ENCODE measurements at regions not wholly inside any gene's neighbourhood (a gene's known extent, or its start where the extent isn't known, plus 50 kb on each side); places are given as distances from the start of the nearest gene placed in this dataset.

DNA sequence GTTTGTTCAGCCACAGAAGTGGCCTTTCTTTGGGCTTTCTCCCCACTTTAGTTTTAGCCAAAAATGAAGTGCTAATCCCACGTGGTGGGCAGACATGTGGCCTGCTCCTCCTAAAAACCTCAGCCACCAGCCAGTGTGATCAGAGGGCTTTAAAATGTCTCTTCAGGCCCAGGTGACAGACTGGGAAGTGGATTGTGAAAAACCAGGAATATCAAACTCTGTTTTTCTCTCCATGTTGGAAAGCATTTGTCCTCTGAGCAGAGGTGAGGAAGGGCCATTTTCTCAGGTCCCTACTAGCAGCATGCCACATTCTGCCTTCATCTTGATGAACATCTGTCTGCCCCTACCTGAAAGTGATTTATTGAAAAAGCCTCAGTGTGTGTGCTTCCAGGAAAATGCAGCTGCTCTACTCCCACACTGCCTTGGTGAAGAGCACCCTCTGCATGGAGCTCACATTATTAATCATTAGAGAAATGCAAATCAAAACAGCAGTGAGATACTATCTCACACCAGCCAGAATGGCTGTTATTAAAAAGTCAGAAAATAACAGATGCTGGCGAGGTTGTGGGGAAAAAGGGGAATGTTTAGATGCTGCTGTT lies 181.2 kb upstream of the DMAC1 start:
- H3K4ac ChIP-seq (replicated peaks; ENCODE audit: insufficient read length, low read depth, low read length): no peak overlapping the region
- no peak overlapping the region for H4K91ac ChIP-seq (replicated peaks; ENCODE audit: insufficient read length, low read length)
- H2BK5ac ChIP-seq (ENCODE audit: low read depth, low read length): no peak overlapping the region
- TF ChIP-seq KDM1A (IDR thresholded peaks at IDR 0.05; ENCODE audit: borderline replicate concordance, low read length) (no peak), RAD21 (IDR thresholded peaks at IDR 0.05 in 1 of 2, conservative IDR thresholded peaks at IDR 0.05 in 1 of 2; ENCODE audit: low read depth in 2 of 2, low read length in 2 of 2) (0 out of 4 replicates have a peak, but pooled peaks have one; percentile 5 to 7), EGR1 (IDR thresholded peaks at IDR 0.05; ENCODE audit: borderline replicate concordance, low read depth, low read length) (no peak), SIN3A (conservative IDR thresholded peaks at IDR 0.05 in 1 of 2, IDR thresholded peaks at IDR 0.05 in 1 of 2; ENCODE audit: low read depth in 1 of 2, low read length in 2 of 2) (no peak), NRF1 (IDR thresholded peaks at IDR 0.05; ENCODE audit: low read depth, low read length) (no peak)
- TF ChIP-seq, protein P1, sequence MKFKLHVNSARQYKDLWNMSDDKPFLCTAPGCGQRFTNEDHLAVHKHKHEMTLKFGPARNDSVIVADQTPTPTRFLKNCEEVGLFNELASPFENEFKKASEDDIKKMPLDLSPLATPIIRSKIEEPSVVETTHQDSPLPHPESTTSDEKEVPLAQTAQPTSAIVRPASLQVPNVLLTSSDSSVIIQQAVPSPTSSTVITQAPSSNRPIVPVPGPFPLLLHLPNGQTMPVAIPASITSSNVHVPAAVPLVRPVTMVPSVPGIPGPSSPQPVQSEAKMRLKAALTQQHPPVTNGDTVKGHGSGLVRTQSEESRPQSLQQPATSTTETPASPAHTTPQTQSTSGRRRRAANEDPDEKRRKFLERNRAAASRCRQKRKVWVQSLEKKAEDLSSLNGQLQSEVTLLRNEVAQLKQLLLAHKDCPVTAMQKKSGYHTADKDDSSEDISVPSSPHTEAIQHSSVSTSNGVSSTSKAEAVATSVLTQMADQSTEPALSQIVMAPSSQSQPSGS (IDR thresholded peaks at IDR 0.05; ENCODE audit: low read length): no peak
- H3K23me2 ChIP-seq (ENCODE audit: low read depth, low read length): no peaks in the 10 kb centered on the region
- H2AK5ac ChIP-seq (ENCODE audit: low read depth, low read length): no peak overlapping the region
- POLR2A ChIA-PET (ENCODE audit: partially characterized antibody): no interaction called here
- no peaks in the 10 kb centered on the region for H4K20me1 ChIP-seq (replicated peaks in 1 of 2; ENCODE audit: control insufficient read depth in 1 of 2, insufficient read depth in 2 of 2, low read length in 2 of 2)
- CTCF ChIA-PET (ENCODE audit: partially characterized antibody): interaction anchor here (0.8 kb wide), 1 partner anchor 20 kb away, joined by 3 read pairs; no protein-coding TSS in a partner anchor
- H3K79me2 ChIP-seq (ENCODE audit: control insufficient read depth in 1 of 2, insufficient read depth in 2 of 2, low read length in 2 of 2): no peaks in the 10 kb centered on the region
- H3K4me2 ChIP-seq (ENCODE audit: insufficient read depth in 1 of 2, low read depth in 2 of 2, low read length in 2 of 2): no peak overlapping the region
- DNase-seq (ENCODE audit: low read depth in 1 of 2, low spot score in 2 of 2): no peak
- H2AFZ ChIP-seq (ENCODE audit: low read length): peak overlapping the region; percentile 95
- no peak overlapping the region for H2BK20ac ChIP-seq (ENCODE audit: low read length)
- H3K4me1 ChIP-seq (replicated peaks in 1 of 4; ENCODE audit: control insufficient read depth in 3 of 4, insufficient read depth in 4 of 4, low read length in 3 of 4): peaks cover 0 to 2% (median under 1%) of the 10 kb centered on the region in 4 experiments; a peak in 3 of 7 replicates
- H3K27me3 ChIP-seq (replicated peaks in 1 of 4; ENCODE audit: control insufficient read depth in 3 of 4, extremely low read depth in 1 of 4, insufficient read depth in 3 of 4, low read length in 3 of 4): no peaks in the 10 kb centered on the region
- H3K18ac ChIP-seq (ENCODE audit: extremely low read depth, low read length): no peak overlapping the region
- no peak for FAIRE-seq
- H3K9me3 ChIP-seq (ENCODE audit: insufficient read depth in 2 of 2, low read depth in 1 of 2, low read length in 1 of 2): no peaks in the 10 kb centered on the region
- no peak overlapping the region for H3K23ac ChIP-seq (ENCODE audit: insufficient read length)
- no peak overlapping the region for H3K14ac ChIP-seq (ENCODE audit: insufficient read length)
- H3K27ac ChIP-seq (ENCODE audit: low read depth, low read length): no peak overlapping the region
- whole genome bisulfite sequencing, 2 experiments (ENCODE audit: extremely low coverage in 1 of 2, insufficient coverage in 1 of 2, insufficient read length in 1 of 2, insufficient replicate concordance in 2 of 2, low coverage in 1 of 2, low lambda C conversion rate in 2 of 2, missing lambda C conversion rate in 1 of 2): 71% methylated on average over 2 of the region's 2 CpGs; no CpG with 5 or more reads in 1 of the 2 experiments
- H3K79me1 ChIP-seq (ENCODE audit: low read depth, low read length): no peaks in the 10 kb centered on the region
- H3K36me3 ChIP-seq (ENCODE audit: control insufficient read depth in 2 of 4, insufficient read depth in 4 of 4, low read length in 3 of 4): no peaks in the 10 kb centered on the region
- no peak overlapping the region for H3K56ac ChIP-seq (replicated peaks; ENCODE audit: insufficient read length, low read depth, low read length)
- H3K9ac ChIP-seq (replicated peaks in 1 of 4; ENCODE audit: extremely low read depth in 1 of 4, low read depth in 3 of 4, low read length in 3 of 4): no peak overlapping the region
- no peak overlapping the region for H3K4me3 ChIP-seq (ENCODE audit: extremely low read depth in 1 of 4, insufficient read depth in 2 of 4, low read depth in 3 of 4, low read length in 4 of 4)
- no peak overlapping the region for H2BK120ac ChIP-seq (replicated peaks; ENCODE audit: low read depth, low read length)
- no peak overlapping the region for H4K5ac ChIP-seq (ENCODE audit: insufficient read length, low read depth, low read length)
- H2BK15ac ChIP-seq (ENCODE audit: low read length): 0 out of 2 replicates have a peak overlapping the region, but pooled peaks have one; percentile 31
- H2BK12ac ChIP-seq (ENCODE audit: low read depth, low read length): no peak overlapping the region
- no peak overlapping the region; the same call in 1 of the 2 replicates for H4K8ac ChIP-seq (ENCODE audit: extremely low read depth, insufficient read depth, low read length)
